ENCODE measurements at regions not wholly inside any gene's neighbourhood (a gene's known extent, or its start where the extent isn't known, plus 50 kb on each side); places are given as distances from the start of the nearest gene placed in this dataset.
"Not testable (repeated sequence)": the region's sequence is repeated elsewhere in the genome, so short reads cannot be mapped to it uniquely, and the experiment has no call there.

- DNase-seq (ENCODE audit: low read depth in 2 of 2), result peak in 1 of 2 donors; percentile 67
Observed at GRCh38 chr3:67064105-67064504, 66.0 kb downstream of the KBTBD8 start.

GRCh38 chr3:67067251-67067650 lies 69.1 kb downstream of the KBTBD8 start:
- no peak for DNase-seq (ENCODE audit: low read depth in 2 of 2)

GRCh38 chr3:67072640-67073039 lies 74.5 kb downstream of the KBTBD8 start:
- DNase-seq (ENCODE audit: low read depth in 2 of 2), result not testable (repeated sequence)

- no peak for DNase-seq (ENCODE audit: low read depth in 2 of 2)
Observed at GRCh38 chr3:67073812-67074211, 75.7 kb downstream of the KBTBD8 start.

GRCh38 chr3:67075295-67075694 lies 77.2 kb downstream of the KBTBD8 start:
- DNase-seq (ENCODE audit: low read depth in 2 of 2), result no peak

- peak; percentile 6 to 38 for DNase-seq (ENCODE audit: low read depth in 2 of 2)
Observed at GRCh38 chr3:67076607-67077006, 78.5 kb downstream of the KBTBD8 start.

- no peak for DNase-seq (ENCODE audit: low read depth in 2 of 2)
Observed at GRCh38 chr3:67077656-67078055, 79.5 kb downstream of the KBTBD8 start.

- no peak for DNase-seq (ENCODE audit: low read depth in 2 of 2)
Observed at GRCh38 chr3:67082533-67083024, 84.5 kb downstream of the KBTBD8 start.

- peak in 1 of 2 donors; percentile 58 for DNase-seq (ENCODE audit: low read depth in 2 of 2)
Observed at GRCh38 chr3:67083277-67083676, 85.2 kb downstream of the KBTBD8 start.

GRCh38 chr3:67087788-67088187 lies 89.7 kb downstream of the KBTBD8 start:
- DNase-seq (ENCODE audit: low read depth in 2 of 2), result no peak

- peak in 1 of 2 donors; percentile 83 for DNase-seq (ENCODE audit: low read depth in 2 of 2)
Observed at GRCh38 chr3:67090474-67090873, 92.4 kb downstream of the KBTBD8 start.

- no peak for DNase-seq (ENCODE audit: low read depth in 2 of 2)
Observed at GRCh38 chr3:67093305-67093704, 95.2 kb downstream of the KBTBD8 start.

- peak in 1 of 2 donors; percentile 3 for DNase-seq (ENCODE audit: low read depth in 2 of 2)
Observed at GRCh38 chr3:67094167-67094566, 96.1 kb downstream of the KBTBD8 start.

GRCh38 chr3:67094774-67095173 lies 96.7 kb downstream of the KBTBD8 start:
- DNase-seq (ENCODE audit: low read depth in 2 of 2), result peak in 1 of 2 donors; percentile 58

- no peak for DNase-seq (ENCODE audit: low read depth in 2 of 2)
Observed at GRCh38 chr3:67104388-67104787, 106.3 kb downstream of the KBTBD8 start.

- DNase-seq (ENCODE audit: low read depth in 2 of 2), result no peak
Observed at GRCh38 chr3:67106874-67107273, 108.8 kb downstream of the KBTBD8 start.

- peak; percentile 22 to 50 for DNase-seq (ENCODE audit: low read depth in 2 of 2)
Observed at GRCh38 chr3:67109651-67110204, 111.6 kb downstream of the KBTBD8 start.

GRCh38 chr3:67113802-67114407 lies 115.8 kb downstream of the KBTBD8 start:
- peak; percentile 66 to 83 for DNase-seq (ENCODE audit: low read depth in 2 of 2)

GRCh38 chr3:67118122-67118521 lies 120.0 kb downstream of the KBTBD8 start:
- no peak for DNase-seq (ENCODE audit: low read depth in 2 of 2)

GRCh38 chr3:67118635-67119034 lies 120.5 kb downstream of the KBTBD8 start:
- DNase-seq (ENCODE audit: low read depth in 2 of 2), result no peak

GRCh38 chr3:67123914-67124313 lies 125.8 kb downstream of the KBTBD8 start:
- DNase-seq (ENCODE audit: low read depth in 2 of 2), result no peak

- DNase-seq (ENCODE audit: low read depth in 2 of 2), result no peak
Observed at GRCh38 chr3:67127254-67127653, 129.1 kb downstream of the KBTBD8 start.

GRCh38 chr3:67142432-67142831 lies 144.3 kb downstream of the KBTBD8 start:
- no peak for DNase-seq (ENCODE audit: low read depth in 2 of 2)

Data from dermis microvascular lymphatic vessel endothelial cell (primary cell).